Heart left ventricle (tissue), 13 donors: ENCODE measurements at regions not wholly inside any gene's neighbourhood (a gene's known extent, or its start where the extent isn't known, plus 50 kb on each side); places are given as distances from the start of the nearest gene placed in this dataset.

Experiments
- CTCF ChIP-seq, 12 donors: fragments of 200-600 bp; sonication (generic) in 4 of 12; IDR thresholded peaks; one replicate each; pipeline versions ENCODE4 v1.5.0 to v1.8.0; 2018 to 2022; ENCODE audit warnings: antibody characterized with exemption in 12 of 12, mild to moderate bottlenecking in 5 of 12
- POLR2A ChIP-seq, 2 donors: fragments of 450-650 bp; IDR thresholded peaks; one replicate each; pipeline ENCODE4 v1.6.1; 2017; ENCODE audit warnings: antibody characterized with exemption in 2 of 2, mild to moderate bottlenecking in 2 of 2, moderate library complexity in 2 of 2
- donor health status: ischemic (EF 13 %, LVEDD 7.1; RV severe dilation, severe dysfunction).
- donor health status: DM: no; HTN: yes; CAD: no.
- donor health status: DM: no; HTN: no; CAD: no.
- donor health status: ischemic (EF 25% LVEDD 6.9; RV normal size, moderate dysfunction).
- donor health status: ischemic (EF 25% LVEDD 5.7; RV mildly dilated, moderate dysfunction).
- donor health status: ischemic (EF 35%, LVEDD 5.7; RV mildly dilated, moderate dysfunction).
- donor health status: nonischemic (EF 11% LVEDD 7.7; RV severe dilation, severe dysfunction).
- donor health status: DM: yes; HTN: yes; CAD: no.
- donor health status: PGD.
- donor health status: ischemic (EF 29% LVEDD 5.4; RV normal size, mild dysfunction).
- donor health status: nonischemic (EF 23%, LVEDD 6.1; RV moderate dilation, normal function).

DNA sequence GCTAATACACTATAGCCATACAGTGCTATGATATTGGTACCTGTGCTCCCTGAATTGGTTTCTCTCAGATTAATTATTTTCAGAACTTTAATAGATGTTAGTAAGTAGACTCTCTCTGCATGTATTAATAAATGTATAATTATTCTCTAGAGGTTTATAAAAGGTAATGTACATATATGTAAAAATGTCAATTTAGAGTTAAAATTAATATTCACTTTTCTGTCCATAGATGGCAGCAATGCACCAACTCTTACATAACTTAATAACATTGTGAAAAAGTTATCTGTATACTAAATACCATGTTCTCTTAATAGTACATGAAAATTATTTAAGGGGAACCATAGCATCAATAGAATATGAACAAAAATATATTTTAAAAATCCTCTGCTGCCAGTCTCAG is 515.0 kb upstream of the KLHL1 start:
- TF ChIP-seq POLR2A (IDR thresholded peaks at IDR 0.05): no peak
- TF ChIP-seq CTCF (IDR thresholded peaks at IDR 0.05): peak in 10 of 12 donors; percentile 19 to 58 (median 38)
